GM23248 (cell line): ENCODE measurements at regions not wholly inside any gene's neighbourhood (a gene's known extent, or its start where the extent isn't known, plus 50 kb on each side); places are given as distances from the start of the nearest gene placed in this dataset.
A peak's percentile ranks its signal among the peaks of the same experiment; 100 is the strongest.
"Not testable (repeated sequence)": the region's sequence is repeated elsewhere in the genome, so short reads cannot be mapped to it uniquely, and the experiment has no call there.

ENCODE experiments used
- DNase-seq: peaks from one replicate; pipeline ENCODE4 v3.0.0-alpha.2; 2015
- H2AFZ ChIP-seq: fragments of 200-600 bp; sonication (generic); 2 replicates; pipeline ENCODE4 v1.6.1; 2016; ENCODE audit warnings: antibody characterized with exemption
- H3F3A ChIP-seq: fragments of 200-600 bp; sonication (generic); 2 replicates; pipeline ENCODE4 v1.6.1; 2016; ENCODE audit warnings: mild to moderate bottlenecking, antibody characterized with exemption, mixed run types; ENCODE audit not compliant: insufficient read depth
- H3K27ac ChIP-seq: fragments of 200-600 bp; sonication (generic); 2 replicates; pipeline ENCODE4 v1.5.1; 2016; ENCODE audit warnings: mild to moderate bottlenecking
- H3K27me3 ChIP-seq: fragments of 200-600 bp; sonication (generic); replicated peaks from 2 replicates; pipeline ENCODE4 v1.6.1; 2016; ENCODE audit warnings: mild to moderate bottlenecking; ENCODE audit not compliant: insufficient read depth
- H3K36me3 ChIP-seq: fragments of 200-600 bp; sonication (generic); 2 replicates; pipeline ENCODE4 v1.6.1; 2016; ENCODE audit warnings: low read depth, mild to moderate bottlenecking
- H3K4me1 ChIP-seq: fragments of 200-600 bp; sonication (generic); 2 replicates; pipeline ENCODE4 v1.6.1; 2016; ENCODE audit warnings: mild to moderate bottlenecking; ENCODE audit not compliant: insufficient read depth
- H3K4me2 ChIP-seq: fragments of 200-600 bp; sonication (generic); one replicate; pipeline ENCODE4 v1.6.1; 2016; ENCODE audit warnings: mild to moderate bottlenecking; ENCODE audit not compliant: unreplicated experiment
- H3K4me3 ChIP-seq: fragments of 200-600 bp; sonication (generic); 2 replicates; pipeline ENCODE4 v1.5.1; 2016; ENCODE audit warnings: mild to moderate bottlenecking
- H3K79me2 ChIP-seq: fragments of 200-600 bp; sonication (generic); 2 replicates; pipeline ENCODE4 v1.6.1; 2016; ENCODE audit warnings: mild to moderate bottlenecking; ENCODE audit not compliant: insufficient read depth
- H3K9ac ChIP-seq: fragments of 200-600 bp; sonication (generic); 2 replicates; pipeline ENCODE4 v1.6.1; 2016; ENCODE audit warnings: mild to moderate bottlenecking
- H3K9me2 ChIP-seq: fragments of 200-600 bp; sonication (generic); 2 replicates; pipeline ENCODE4 v1.6.1; 2016; ENCODE audit warnings: mixed run types, mild to moderate bottlenecking, moderate library complexity; ENCODE audit not compliant: insufficient read depth
- H3K9me3 ChIP-seq: fragments of 200-600 bp; sonication (generic); one replicate; pipeline ENCODE4 v1.6.1; 2017; ENCODE audit warnings: low read depth
- H4K20me1 ChIP-seq: fragments of 200-600 bp; sonication (generic); 2 replicates; pipeline ENCODE4 v1.6.0; 2016; ENCODE audit not compliant: insufficient read depth
- EZH2 ChIP-seq: fragments of 200-600 bp; sonication (generic); IDR thresholded peaks from 2 replicates; pipeline ENCODE4 v1.6.1; 2018; ENCODE audit warnings: antibody characterized with exemption, mild to moderate bottlenecking; ENCODE audit not compliant: insufficient read depth, poor library complexity, severe bottlenecking
- EZH2phosphoT487 ChIP-seq: fragments of 200-600 bp; sonication (generic); IDR thresholded peaks from 2 replicates; pipeline ENCODE4 v1.6.1; 2018; ENCODE audit warnings: antibody characterized with exemption, moderate library complexity, mild to moderate bottlenecking, low read depth; ENCODE audit not compliant: insufficient read depth
- WGBS, 2 experiments: methylation state at CpG; one replicate each; pipeline ENCODE4 v1.1.6; 2015 to 2017; ENCODE audit warnings: low lambda C conversion rate in 2 of 2, low coverage in 1 of 2; ENCODE audit errors: missing lambda C conversion rate in 2 of 2; 5-methylcytosine and 5-hydroxymethylcytosine counted together
- in situ Hi-C: fragments of 300-500 bp; cut with MboI; formaldehyde crosslinking; loops from 2 replicates; pipeline ENCODE4 v1.15.0; 2020

GRCh38 chr6:148629592-148630465, 117.0 kb upstream of the UST start:
- no peaks in the 10 kb centered on the region for H3K9me2 ChIP-seq
- WGBS, 2 experiments, result 33 to 38% methylated on average over 3 of the region's 3 CpGs
- H3K27me3 ChIP-seq, result no peaks in the 10 kb centered on the region
- peak; percentile 80 for DNase-seq
- peaks cover 20% of the 10 kb centered on the region for H3F3A ChIP-seq
- no peaks in the 10 kb centered on the region for H4K20me1 ChIP-seq
- peak overlapping the region; percentile 20 for H3K4me3 ChIP-seq
- peak overlapping the region; percentile 53 for H3K27ac ChIP-seq
- TF ChIP-seq EZH2 (no peak), EZH2phosphoT487 (no peak)
- peak overlapping the region; percentile 76 for H3K4me2 ChIP-seq
- no peaks in the 10 kb centered on the region for H3K9me3 ChIP-seq
- no peak overlapping the region for H3K9ac ChIP-seq
- peaks cover 24% of the 10 kb centered on the region for H3K4me1 ChIP-seq
- H3K36me3 ChIP-seq, result no peaks in the 10 kb centered on the region
- in situ Hi-C loops, result no loop called here
- no peaks in the 10 kb centered on the region for H3K79me2 ChIP-seq
- H2AFZ ChIP-seq, result no peak overlapping the region; the same call in 1 of the 2 replicates

GRCh38 chr6:148635070-148635743, 111.6 kb upstream of the UST start:
- peaks cover 4% of the 10 kb centered on the region for H3K4me1 ChIP-seq
- WGBS, 2 experiments, result 91 to 100% methylated on average over 1 of the region's 1 CpG
- H3F3A ChIP-seq, result peaks cover 7% of the 10 kb centered on the region; the same call in 1 of the 2 replicates
- H3K9ac ChIP-seq, result no peak overlapping the region
- no peaks in the 10 kb centered on the region for H3K27me3 ChIP-seq
- H4K20me1 ChIP-seq, result no peaks in the 10 kb centered on the region
- DNase-seq, result no peak
- no peak overlapping the region for H3K4me3 ChIP-seq
- H3K79me2 ChIP-seq, result no peaks in the 10 kb centered on the region
- H3K27ac ChIP-seq, result no peak overlapping the region
- H3K36me3 ChIP-seq, result no peaks in the 10 kb centered on the region
- no peak overlapping the region for H3K4me2 ChIP-seq
- H2AFZ ChIP-seq, result no peak overlapping the region
- no peaks in the 10 kb centered on the region for H3K9me2 ChIP-seq
- in situ Hi-C loops, result no loop called here
- no peaks in the 10 kb centered on the region for H3K9me3 ChIP-seq
- TF ChIP-seq EZH2, result no peak
- TF ChIP-seq EZH2phosphoT487, result no peak

GRCh38 chr6:148641836-148642235, 105.0 kb upstream of the UST start:
- H2AFZ ChIP-seq, H3K36me3 ChIP-seq, in situ Hi-C loops, H3K79me2 ChIP-seq, H3F3A ChIP-seq, H3K4me3 ChIP-seq, H3K9ac ChIP-seq, DNase-seq, H3K9me2 ChIP-seq, H3K4me2 ChIP-seq, H3K4me1 ChIP-seq, H4K20me1 ChIP-seq, H3K9me3 ChIP-seq, H3K27ac ChIP-seq, H3K27me3 ChIP-seq: not testable (repeated sequence)
- WGBS, 2 experiments, result 85 to 87% methylated on average over 8 of the region's 8 CpGs

- WGBS, 2 experiments, result 32 to 59% methylated on average over 3 to 5 of the region's 5 CpGs
- H3K9me3 ChIP-seq, H3K79me2 ChIP-seq, H3K4me2 ChIP-seq, H3K9ac ChIP-seq, H3K4me1 ChIP-seq, in situ Hi-C loops, H3K36me3 ChIP-seq, H3K27me3 ChIP-seq, H4K20me1 ChIP-seq, H3K27ac ChIP-seq, H3K9me2 ChIP-seq, H2AFZ ChIP-seq, H3K4me3 ChIP-seq, H3F3A ChIP-seq: not testable (repeated sequence)
- DNase-seq, result peak; percentile 5
These were observed 103.6 kb upstream of the UST start for GRCh38 chr6:148643208-148643607.

GRCh38 chr6:148645049-148645448, 101.8 kb upstream of the UST start:
- in situ Hi-C loops, H3K27me3 ChIP-seq, H3K9me3 ChIP-seq, H4K20me1 ChIP-seq, H3K9ac ChIP-seq, H3K9me2 ChIP-seq, DNase-seq, H3K36me3 ChIP-seq, H3K79me2 ChIP-seq, H2AFZ ChIP-seq, H3K4me1 ChIP-seq, H3K4me2 ChIP-seq, H3K27ac ChIP-seq, H3F3A ChIP-seq, H3K4me3 ChIP-seq: not testable (repeated sequence)
- WGBS, 2 experiments, result 79 to 82% methylated on average over 7 of the region's 7 CpGs
